GM23338 (cell line): ENCODE measurements at regions not wholly inside any gene's neighbourhood (a gene's known extent, or its start where the extent isn't known, plus 50 kb on each side); places are given as distances from the start of the nearest gene placed in this dataset.

ENCODE experiments used
- ATAC-seq: fragments of 200-7000 bp; cut with Tn5 transposase; 3 replicates; pipeline ENCODE4 v1.9.1; 2020
- DNase-seq: peaks from one replicate; pipeline ENCODE4 v3.0.0-alpha.2; 2015; ENCODE audit warnings: low spot score
- H2AFZ ChIP-seq: fragments of 200-600 bp; sonication (generic); 2 replicates; pipeline ENCODE4 v1.8.0; 2016; ENCODE audit warnings: antibody characterized with exemption, mild to moderate bottlenecking, moderate library complexity
- H3F3A ChIP-seq: fragments of 200-600 bp; sonication (generic); replicated peaks from 2 replicates; pipeline ENCODE4 v1.8.0; 2017; ENCODE audit warnings: antibody characterized with exemption, mixed run types, low read depth
- H3K27ac ChIP-seq: fragments of 200-600 bp; sonication (generic); 2 replicates; pipeline ENCODE4 v1.6.1; 2016; ENCODE audit warnings: low read depth
- H3K27me3 ChIP-seq: fragments of 200-600 bp; sonication (generic); 2 replicates; pipeline ENCODE4 v1.8.0; 2016; ENCODE audit warnings: mild to moderate bottlenecking, mixed run types, moderate library complexity; ENCODE audit not compliant: insufficient read depth
- H3K36me3 ChIP-seq: fragments of 200-600 bp; sonication (generic); 2 replicates; pipeline ENCODE4 v1.8.0; 2016; ENCODE audit warnings: mild to moderate bottlenecking; ENCODE audit not compliant: insufficient read depth
- H3K4me1 ChIP-seq: fragments of 200-600 bp; sonication (generic); 2 replicates; pipeline ENCODE4 v1.8.0; 2016; ENCODE audit warnings: mild to moderate bottlenecking, moderate library complexity; ENCODE audit not compliant: insufficient read depth
- H3K4me2 ChIP-seq: fragments of 200-600 bp; sonication (generic); 2 replicates; pipeline ENCODE4 v1.7.1; 2017; ENCODE audit warnings: mixed run types
- H3K4me3 ChIP-seq: fragments of 200-600 bp; sonication (generic); 2 replicates; pipeline ENCODE4 v1.6.1; 2016; ENCODE audit warnings: mixed run types
- H3K79me2 ChIP-seq: fragments of 200-600 bp; sonication (generic); replicated peaks from 2 replicates; pipeline ENCODE4 v1.8.0; 2017; ENCODE audit warnings: mild to moderate bottlenecking; ENCODE audit not compliant: insufficient read depth
- H3K9me2 ChIP-seq: fragments of 200-600 bp; sonication (generic); 2 replicates; pipeline ENCODE4 v1.8.0; 2017; ENCODE audit not compliant: insufficient read depth
- H4K20me1 ChIP-seq: fragments of 200-600 bp; sonication (generic); replicated peaks from 2 replicates; pipeline ENCODE4 v1.8.0; 2017; ENCODE audit warnings: mild to moderate bottlenecking; ENCODE audit not compliant: insufficient read depth
- H3K27ac Mint-ChIP-seq: 2 replicates; pipeline ENCODE4 v1.8.0; 2020; ENCODE audit warnings: inconsistent platforms, mild to moderate bottlenecking, moderate library complexity, mixed read lengths
- H3K27me3 Mint-ChIP-seq: 3 replicates; pipeline ENCODE4 v1.8.0; 2022; ENCODE audit warnings: low read depth, mild to moderate bottlenecking, moderate library complexity, mixed read lengths, inconsistent platforms; ENCODE audit not compliant: insufficient read depth, poor library complexity
- H3K36me3 Mint-ChIP-seq: 3 replicates; pipeline ENCODE4 v1.8.0; 2021; ENCODE audit warnings: low read depth, mild to moderate bottlenecking, inconsistent platforms, moderate library complexity, mixed read lengths
- H3K4me1 Mint-ChIP-seq: 3 replicates; pipeline ENCODE4 v1.8.0; 2020; ENCODE audit warnings: mild to moderate bottlenecking, inconsistent platforms, mixed read lengths
- H3K4me3 Mint-ChIP-seq: 3 replicates; pipeline ENCODE4 v1.8.0; 2021; ENCODE audit warnings: moderate library complexity, mild to moderate bottlenecking, inconsistent platforms, mixed read lengths
- H3K9me3 Mint-ChIP-seq: 3 replicates; pipeline ENCODE4 v1.8.0; 2020; ENCODE audit warnings: moderate library complexity, mild to moderate bottlenecking, inconsistent platforms, mixed read lengths
- CTCF ChIP-seq, 2 experiments: fragments of 200-600 bp in 1 of 2; sonication (generic) in 1 of 2; conservative IDR thresholded peaks; 2 replicates each; pipeline versions ENCODE4 v1.5.1 to v1.6.1; 2016 to 2017; ENCODE audit warnings: antibody characterized with exemption in 2 of 2, low read depth in 2 of 2, mild to moderate bottlenecking in 2 of 2, moderate library complexity in 1 of 2
- ETS1 ChIP-seq: IDR thresholded peaks from 2 replicates; pipeline ENCODE4 v1.6.1; 2016; ENCODE audit warnings: antibody characterized with exemption
- EZH2 ChIP-seq: fragments of 200-600 bp; sonication (generic); IDR thresholded peaks from one replicate; pipeline ENCODE4 v1.8.0; 2017; ENCODE audit warnings: antibody characterized with exemption, mild to moderate bottlenecking, low read depth; ENCODE audit not compliant: unreplicated experiment
- EZH2phosphoT487 ChIP-seq: fragments of 200-600 bp; sonication (generic); IDR thresholded peaks from one replicate; pipeline ENCODE4 v1.8.1; 2018; ENCODE audit warnings: antibody characterized with exemption; ENCODE audit not compliant: unreplicated experiment
- JUNB ChIP-seq: IDR thresholded peaks from one replicate; pipeline ENCODE4 v1.6.1; 2016; ENCODE audit warnings: antibody characterized with exemption; ENCODE audit not compliant: unreplicated experiment
- NANOG ChIP-seq: IDR thresholded peaks from 2 replicates; pipeline ENCODE4 v1.6.1; 2016; ENCODE audit warnings: antibody characterized with exemption, borderline replicate concordance
- POLR2AphosphoS5 ChIP-seq: IDR thresholded peaks from 2 replicates; pipeline ENCODE4 v1.6.1; 2016; ENCODE audit warnings: antibody characterized with exemption, low read depth
- REST ChIP-seq: IDR thresholded peaks from one replicate; pipeline ENCODE4 v1.6.1; 2018; ENCODE audit warnings: antibody characterized with exemption; ENCODE audit not compliant: unreplicated experiment
- STAT1 ChIP-seq: IDR thresholded peaks from one replicate; pipeline ENCODE4 v1.6.1; 2016; ENCODE audit warnings: antibody characterized with exemption; ENCODE audit not compliant: unreplicated experiment
- ZNF331 ChIP-seq: fragments of 250-450 bp; sonication (Bioruptor Pico); IDR thresholded peaks from 2 replicates; pipeline ENCODE4 v1.5.0; 2020; ENCODE audit warnings: low read depth, mild to moderate bottlenecking, moderate library complexity

- H2AFZ ChIP-seq, result peak overlapping the region; percentile 93; the same call in 1 of the 2 replicates
- H3K9me2 ChIP-seq, result no peaks in the 10 kb centered on the region
- DNase-seq, result peak; percentile 11
- no peak for ATAC-seq
- H3K36me3 ChIP-seq, result no peaks in the 10 kb centered on the region
- H3K27ac ChIP-seq, result no peak overlapping the region
- no peaks in the 10 kb centered on the region for H4K20me1 ChIP-seq
- Mint-ChIP-seq H3K27ac (peak overlapping the region; percentile 57; the same call in 1 of the 2 replicates), H3K9me3 (no peaks in the 10 kb centered on the region), H3K27me3 (no peaks in the 10 kb centered on the region), H3K4me1 (peaks cover 5% of the 10 kb centered on the region), H3K36me3 (no peaks in the 10 kb centered on the region), H3K4me3 (no peak overlapping the region)
- no peaks in the 10 kb centered on the region for H3K79me2 ChIP-seq
- no peaks in the 10 kb centered on the region for H3K4me1 ChIP-seq
- TF ChIP-seq CTCF (conservative IDR thresholded peaks at IDR 0.05; ENCODE audit: low read depth in 2 of 2), result peak in 1 of 2 experiments; percentile 15; a peak in 1 of 4 replicates
- TF ChIP-seq POLR2AphosphoS5, result no peak
- H3K4me2 ChIP-seq, result no peak overlapping the region
- H3K4me3 ChIP-seq, result no peak overlapping the region
- no peaks in the 10 kb centered on the region for H3K27me3 ChIP-seq
- H3F3A ChIP-seq, result no peaks in the 10 kb centered on the region
Measured at GRCh38 chr3:178152031-178152806, 384.0 kb upstream of the KCNMB2 start.

GRCh38 chr3:178152988-178153387 lies 383.2 kb upstream of the KCNMB2 start:
- Mint-ChIP-seq H3K9me3 (no peaks in the 10 kb centered on the region), H3K27me3 (no peaks in the 10 kb centered on the region)
- H3F3A ChIP-seq, result no peaks in the 10 kb centered on the region
- no peak for TF ChIP-seq NANOG
- TF ChIP-seq CTCF (conservative IDR thresholded peaks at IDR 0.05; ENCODE audit: low read depth in 2 of 2), result no peak
- no peak for TF ChIP-seq STAT1
- no peak for TF ChIP-seq EZH2phosphoT487
- no peak for TF ChIP-seq ETS1
- TF ChIP-seq JUNB, result no peak
- no peak for TF ChIP-seq EZH2
- TF ChIP-seq REST, result no peak
- TF ChIP-seq POLR2AphosphoS5, result no peak
- no peak for TF ChIP-seq ZNF331

More at GRCh38 chr3:178152988-178153387, 383.2 kb upstream of the KCNMB2 start:
- no peak for ATAC-seq
- H3K4me1 Mint-ChIP-seq, result peaks cover 5% of the 10 kb centered on the region
- no peaks in the 10 kb centered on the region for H3K4me1 ChIP-seq
- H3K4me3 Mint-ChIP-seq, result no peak overlapping the region
- no peaks in the 10 kb centered on the region for H3K9me2 ChIP-seq
- no peak overlapping the region for H3K4me2 ChIP-seq
- no peaks in the 10 kb centered on the region for H4K20me1 ChIP-seq
- H3K79me2 ChIP-seq, result no peaks in the 10 kb centered on the region
- no peaks in the 10 kb centered on the region for H3K36me3 Mint-ChIP-seq
- H3K36me3 ChIP-seq, result no peaks in the 10 kb centered on the region
- no peaks in the 10 kb centered on the region for H3K27me3 ChIP-seq
- no peak overlapping the region for H3K27ac ChIP-seq
- no peak overlapping the region for H3K4me3 ChIP-seq
- H3K27ac Mint-ChIP-seq, result no peak overlapping the region
- DNase-seq, result no peak
- no peak overlapping the region for H2AFZ ChIP-seq
